HEK293 (cell line): ENCODE measurements at regions not wholly inside any gene's neighbourhood (a gene's known extent, or its start where the extent isn't known, plus 50 kb on each side); places are given as distances from the start of the nearest gene placed in this dataset.

Experiments
- CTCF ChIA-PET: fragments of 350-600 bp; formaldehyde crosslinking; extraction: SDS; loops from one replicate; lab custom pipeline; 2021; ENCODE audit warnings: antibody characterized with exemption; lab: Yijun Ruan, JAX
- POLR2A ChIA-PET: fragments of 300-600 bp; formaldehyde crosslinking; extraction: SDS; loops from one replicate; lab custom pipeline; 2020; ENCODE audit warnings: antibody characterized with exemption, inconsistent platforms; lab: Yijun Ruan, JAX
- H3K27ac ChIP-seq: fragments of 200-500 bp; sonication (Bioruptor generic); 2 replicates; pipeline ENCODE4 v1.5.1; 2014; ENCODE audit warnings: low read depth, low read length, control low read depth, inconsistent platforms; ENCODE audit errors: extremely low read depth
- H3K36me3 ChIP-seq, 2 experiments: fragments of 200-500 bp in 1 of 2; sonication (Bioruptor generic) in 1 of 2; 1 replicate in 1 of 2; 2 replicates in 1 of 2; pipeline ENCODE4 v1.5.1; 2014 to 2017; ENCODE audit warnings: inconsistent platforms in 2 of 2, low read length in 2 of 2; ENCODE audit not compliant: control insufficient read depth in 2 of 2, insufficient read depth in 1 of 2
- H3K4me1 ChIP-seq: fragments of 200-500 bp; sonication (Bioruptor generic); 2 replicates; pipeline ENCODE4 v1.5.1; 2014; ENCODE audit warnings: mild to moderate bottlenecking, low read length, inconsistent platforms; ENCODE audit not compliant: control insufficient read depth, insufficient read depth
- H3K4me3 ChIP-seq: 2 replicates; pipeline ENCODE4 v1.5.1; 2011; ENCODE audit warnings: low read depth, mild to moderate bottlenecking, control low read depth, low read length, moderate library complexity
- H3K9me3 ChIP-seq: fragments of 200-500 bp; sonication (Bioruptor generic); 2 replicates; pipeline ENCODE4 v1.5.1; 2014; ENCODE audit warnings: low read depth, low read length, inconsistent platforms; ENCODE audit not compliant: control insufficient read depth, insufficient read depth
- ATF2 ChIP-seq: fragments of 450-650 bp; formaldehyde crosslinking; IDR thresholded peaks from 2 replicates; pipeline ENCODE4 v1.5.1; 2016; ENCODE audit warnings: missing biosample characterization, missing genetic modification characterization, low read depth
- OVOL3 ChIP-seq: fragments of 450-650 bp; formaldehyde crosslinking; IDR thresholded peaks from 2 replicates; pipeline ENCODE4 v1.5.1; 2016; ENCODE audit warnings: missing biosample characterization, missing genetic modification characterization
- SETDB1 ChIP-seq: IDR thresholded peaks from one replicate; pipeline ENCODE4 v1.6.1; 2017; ENCODE audit warnings: mild to moderate bottlenecking, low read length, moderate library complexity, mixed read lengths; ENCODE audit not compliant: insufficient read length
- ZBTB11 ChIP-seq: fragments of 450-650 bp; formaldehyde crosslinking; conservative IDR thresholded peaks from 2 replicates; pipeline ENCODE4 v1.5.1; 2016; ENCODE audit warnings: low read depth, missing biosample characterization, missing genetic modification characterization
- ZFHX2 ChIP-seq: fragments of 450-650 bp; formaldehyde crosslinking; conservative IDR thresholded peaks from 2 replicates; pipeline ENCODE4 v1.5.1; 2016; ENCODE audit warnings: missing biosample characterization, missing genetic modification characterization
- ZNF211 ChIP-seq: fragments of 450-650 bp; formaldehyde crosslinking; IDR thresholded peaks from 2 replicates; pipeline ENCODE4 v1.5.1; 2016; ENCODE audit warnings: low read depth, missing biosample characterization, missing genetic modification characterization
- ZNF274 ChIP-seq, 2 experiments: fragments of 200-500 bp in 1 of 2; fragments of 450-650 bp in 1 of 2; sonication (Bioruptor generic) in 1 of 2; formaldehyde crosslinking in 1 of 2; IDR thresholded peaks; 2 replicates each; pipeline versions ENCODE4 v1.5.1 to v1.6.1; 2014 to 2016; ENCODE audit warnings: borderline replicate concordance in 1 of 2, inconsistent platforms in 1 of 2, low read length in 1 of 2, missing biosample characterization in 1 of 2, missing genetic modification characterization in 1 of 2
- ZNF513 ChIP-seq: fragments of 450-650 bp; IDR thresholded peaks from 2 replicates; pipeline ENCODE4 v1.5.1; 2018; ENCODE audit warnings: missing biosample characterization, missing genetic modification characterization
- ZNF544 ChIP-seq: fragments of 450-650 bp; formaldehyde crosslinking; IDR thresholded peaks from 2 replicates; pipeline ENCODE4 v1.5.0; 2017; ENCODE audit warnings: missing biosample characterization, missing genetic modification characterization
- ZNF791 ChIP-seq: fragments of 450-650 bp; formaldehyde crosslinking; IDR thresholded peaks from 2 replicates; pipeline ENCODE4 v1.5.1; 2016; ENCODE audit warnings: missing biosample characterization, missing genetic modification characterization

GRCh38 chr6:168370310-168370991 is 50.9 kb upstream of the DACT2 start (continued):
- TF ChIP-seq ZNF274 (IDR thresholded peaks at IDR 0.05; ENCODE audit: low read length), result no peak
- no peak for TF ChIP-seq ZNF274 (tag by site-specific recombination; IDR thresholded peaks at IDR 0.05; ENCODE audit: borderline replicate concordance)
- no peak for TF ChIP-seq ZNF513 (tag by site-specific recombination)

GRCh38 chr6:168371185-168371584 is 51.6 kb upstream of the DACT2 start:
- no peak for TF ChIP-seq ZBTB11
- TF ChIP-seq SETDB1, result no peak
- no peak for TF ChIP-seq ZNF211 (tag by site-specific recombination)
- no peaks in the 10 kb centered on the region for H3K4me1 ChIP-seq
- no peaks in the 10 kb centered on the region for H3K36me3 ChIP-seq
- H3K27ac ChIP-seq, result no peak overlapping the region
- ChIA-PET POLR2A (no interaction called here), CTCF (interaction anchor here (0.6 to 4.9 kb wide), 16 partner anchors 16 to 635 kb away, joined by 3 to 45 read pairs (median 4); no protein-coding TSS in a partner anchor)
- H3K4me3 ChIP-seq, result no peak overlapping the region
- no peaks in the 10 kb centered on the region for H3K9me3 ChIP-seq

- CTCF ChIA-PET, result interaction anchor here (0.6 to 4.9 kb wide), 7 partner anchors 18 to 523 kb away, joined by 3 to 45 read pairs (median 4); no protein-coding TSS in a partner anchor
- no peak for TF ChIP-seq OVOL3 (tag by site-specific recombination)
- 0 out of 2 replicates have a peak, but pooled peaks have one; percentile 7 for TF ChIP-seq ATF2 (tag by site-specific recombination)
- no peak for TF ChIP-seq ZNF791 (tag by site-specific recombination)
Observed at GRCh38 chr6:168371618-168371980, 52.0 kb upstream of the DACT2 start.

GRCh38 chr6:168371981-168372711 is 52.6 kb upstream of the DACT2 start:
- no peaks in the 10 kb centered on the region for H3K36me3 ChIP-seq
- no peak overlapping the region for H3K27ac ChIP-seq
- no peaks in the 10 kb centered on the region for H3K9me3 ChIP-seq
- H3K4me1 ChIP-seq, result no peaks in the 10 kb centered on the region
- POLR2A ChIA-PET, result no interaction called here
- CTCF ChIA-PET, result interaction anchor here (0.6 to 4.9 kb wide), 6 partner anchors 135 to 522 kb away, joined by 3 to 45 read pairs (median 3); no protein-coding TSS in a partner anchor
- TF ChIP-seq ZFHX2 (tag by site-specific recombination) (peak; percentile 45), ZNF544 (tag by site-specific recombination) (no peak)
- H3K4me3 ChIP-seq, result no peak overlapping the region

More at GRCh38 chr6:168371618-168371980, 52.0 kb upstream of the DACT2 start:
- Histone ChIP-seq H3K9me3 (no peaks in the 10 kb centered on the region), H3K36me3 (no peaks in the 10 kb centered on the region), H3K27ac (no peak overlapping the region), H3K4me3 (no peak overlapping the region), H3K4me1 (no peaks in the 10 kb centered on the region)
- POLR2A ChIA-PET, result no interaction called here
